WERI-Rb-1 (cell line): ENCODE measurements at regions not wholly inside any gene's neighbourhood (a gene's known extent, or its start where the extent isn't known, plus 50 kb on each side); places are given as distances from the start of the nearest gene placed in this dataset.
"Not testable (repeated sequence)": the region's sequence is repeated elsewhere in the genome, so short reads cannot be mapped to it uniquely, and the experiment has no call there.

ENCODE experiments used
- DNase-seq: peaks from one replicate; pipeline ENCODE4 v3.0.0-alpha.2; 2020
- H3K27ac ChIP-seq: fragments of 250-450 bp; sonication (Bioruptor Pico); 2 replicates; pipeline ENCODE4 v1.5.1; 2020; ENCODE audit warnings: mild to moderate bottlenecking, moderate library complexity
- H3K27me3 ChIP-seq: fragments of 250-450 bp; sonication (Bioruptor Pico); 2 replicates; pipeline ENCODE4 v1.5.1; 2021; ENCODE audit warnings: mild to moderate bottlenecking, low read depth, moderate library complexity; ENCODE audit not compliant: insufficient read depth, severe bottlenecking
- H3K36me3 ChIP-seq: fragments of 250-450 bp; sonication (Bioruptor Pico); 2 replicates; pipeline ENCODE4 v1.5.1; 2020; ENCODE audit warnings: mild to moderate bottlenecking, moderate library complexity
- H3K4me3 ChIP-seq: 2 replicates; pipeline ENCODE4 v1.5.1; 2011; ENCODE audit warnings: low read depth, mild to moderate bottlenecking, control low read depth, low read length
- H3K9me3 ChIP-seq: fragments of 250-450 bp; sonication (Bioruptor Pico); 2 replicates; pipeline ENCODE4 v1.5.1; 2021; ENCODE audit warnings: mild to moderate bottlenecking, moderate library complexity; ENCODE audit not compliant: severe bottlenecking
- TF ChIP-seq, protein P1 (sequence below): IDR thresholded peaks from 2 replicates; pipeline ENCODE4 v1.5.1; 2011; ENCODE audit warnings: low read depth, mild to moderate bottlenecking, control low read depth, inconsistent platforms, low read length

DNA sequence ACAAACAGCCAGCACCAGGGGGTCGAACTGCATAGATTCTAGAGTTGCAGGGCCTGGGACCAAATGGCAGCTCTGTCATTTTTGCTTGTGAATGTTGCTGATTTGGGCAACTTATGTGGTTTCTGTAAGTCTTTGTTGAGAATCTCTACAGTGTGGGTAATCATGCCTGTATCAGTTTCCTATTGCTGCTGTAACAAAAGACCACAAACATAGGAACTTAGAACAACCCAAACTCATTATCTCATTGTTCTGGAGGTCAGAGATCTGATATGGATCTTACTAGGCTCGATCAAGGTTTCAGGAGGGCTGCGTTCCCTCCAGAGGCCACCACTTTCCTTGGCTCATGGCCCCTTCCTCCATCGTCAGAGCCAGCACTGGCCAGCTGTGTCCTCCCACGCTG is 86.8 kb upstream of the SH3BP4 start:
- DNase-seq: no peak
- H3K27ac ChIP-seq: no peak overlapping the region
- no peaks in the 10 kb centered on the region for H3K36me3 ChIP-seq
- TF ChIP-seq, protein P1, sequence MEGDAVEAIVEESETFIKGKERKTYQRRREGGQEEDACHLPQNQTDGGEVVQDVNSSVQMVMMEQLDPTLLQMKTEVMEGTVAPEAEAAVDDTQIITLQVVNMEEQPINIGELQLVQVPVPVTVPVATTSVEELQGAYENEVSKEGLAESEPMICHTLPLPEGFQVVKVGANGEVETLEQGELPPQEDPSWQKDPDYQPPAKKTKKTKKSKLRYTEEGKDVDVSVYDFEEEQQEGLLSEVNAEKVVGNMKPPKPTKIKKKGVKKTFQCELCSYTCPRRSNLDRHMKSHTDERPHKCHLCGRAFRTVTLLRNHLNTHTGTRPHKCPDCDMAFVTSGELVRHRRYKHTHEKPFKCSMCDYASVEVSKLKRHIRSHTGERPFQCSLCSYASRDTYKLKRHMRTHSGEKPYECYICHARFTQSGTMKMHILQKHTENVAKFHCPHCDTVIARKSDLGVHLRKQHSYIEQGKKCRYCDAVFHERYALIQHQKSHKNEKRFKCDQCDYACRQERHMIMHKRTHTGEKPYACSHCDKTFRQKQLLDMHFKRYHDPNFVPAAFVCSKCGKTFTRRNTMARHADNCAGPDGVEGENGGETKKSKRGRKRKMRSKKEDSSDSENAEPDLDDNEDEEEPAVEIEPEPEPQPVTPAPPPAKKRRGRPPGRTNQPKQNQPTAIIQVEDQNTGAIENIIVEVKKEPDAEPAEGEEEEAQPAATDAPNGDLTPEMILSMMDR: no peak
- peaks cover 2% of the 10 kb centered on the region for H3K9me3 ChIP-seq
- no peak overlapping the region for H3K4me3 ChIP-seq
- H3K27me3 ChIP-seq: no peaks in the 10 kb centered on the region

DNA sequence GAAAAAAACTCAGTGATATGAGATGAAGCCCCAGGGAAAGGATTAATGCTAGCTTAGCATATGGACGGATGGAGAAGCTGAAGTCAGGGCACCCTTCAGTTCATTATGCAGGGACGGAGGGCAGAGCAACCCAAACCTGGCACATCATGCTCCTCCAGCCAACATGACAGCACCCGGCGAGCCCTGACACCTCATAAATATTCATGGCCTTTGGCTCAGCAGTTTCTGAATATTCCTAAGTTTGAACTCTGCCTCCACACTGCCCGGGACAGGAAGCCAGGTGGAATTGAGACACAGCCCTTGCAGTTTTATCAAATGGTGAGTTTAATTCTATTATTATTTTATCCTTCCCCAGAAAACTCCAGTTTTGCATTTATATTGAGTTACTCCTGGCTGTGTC is 87.3 kb upstream of the SH3BP4 start:
- Histone ChIP-seq H3K27me3 (no peaks in the 10 kb centered on the region), H3K27ac (no peak overlapping the region), H3K36me3 (no peaks in the 10 kb centered on the region), H3K9me3 (peaks cover 2% of the 10 kb centered on the region), H3K4me3 (no peak overlapping the region)
- no peak for DNase-seq
- TF ChIP-seq, protein P1: no peak

DNA sequence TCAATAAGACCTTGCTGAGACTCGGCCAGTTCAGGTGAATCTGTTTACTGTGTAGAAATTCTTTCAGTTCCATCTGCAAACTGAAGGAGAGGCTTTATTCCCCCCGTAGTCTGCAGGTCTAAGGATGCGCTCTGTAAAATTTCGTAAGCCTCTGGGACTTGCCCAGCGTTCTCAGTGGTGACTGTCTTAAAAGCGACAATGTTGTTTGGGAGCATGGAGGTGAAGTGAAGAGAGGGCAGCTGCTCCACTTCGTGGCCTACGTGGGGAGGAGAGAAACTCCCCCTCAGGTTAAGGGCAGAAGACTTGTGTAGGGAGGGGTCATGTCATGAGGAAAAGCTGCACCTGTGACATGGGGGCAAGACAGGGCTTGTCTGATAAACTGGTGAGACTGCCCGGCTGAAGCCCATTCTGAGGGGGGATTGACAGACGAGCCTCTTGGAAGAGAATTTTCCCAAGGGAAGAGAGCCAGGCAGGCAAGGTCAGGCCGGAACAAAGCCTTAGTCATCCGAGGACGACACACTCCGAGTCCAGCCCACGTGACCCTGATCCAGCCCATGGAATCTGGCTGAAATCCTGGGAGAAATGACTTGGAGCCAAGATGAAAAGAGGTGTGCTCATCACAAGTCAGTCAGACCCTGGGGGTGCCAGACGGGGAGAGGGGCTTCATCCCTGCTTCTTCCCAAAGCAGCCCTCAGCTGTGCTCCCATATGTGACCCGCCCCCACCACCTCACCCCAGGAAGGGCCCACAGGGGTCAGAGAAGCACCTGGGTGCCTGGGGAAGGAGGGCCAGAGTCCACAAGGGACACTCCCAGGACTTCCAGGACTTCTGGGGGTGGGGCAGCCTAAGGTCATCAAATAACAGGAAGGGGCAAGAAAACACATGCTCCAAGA is 88.5 kb upstream of the SH3BP4 start:
- DNase-seq: peak; percentile 45
- H3K27me3 ChIP-seq: no peaks in the 10 kb centered on the region
- H3K4me3 ChIP-seq: no peak overlapping the region
- peak overlapping the region; percentile 48 for H3K27ac ChIP-seq
- H3K9me3 ChIP-seq: peaks cover 2% of the 10 kb centered on the region
- H3K36me3 ChIP-seq: no peaks in the 10 kb centered on the region
- TF ChIP-seq, protein P1: no peak

DNA sequence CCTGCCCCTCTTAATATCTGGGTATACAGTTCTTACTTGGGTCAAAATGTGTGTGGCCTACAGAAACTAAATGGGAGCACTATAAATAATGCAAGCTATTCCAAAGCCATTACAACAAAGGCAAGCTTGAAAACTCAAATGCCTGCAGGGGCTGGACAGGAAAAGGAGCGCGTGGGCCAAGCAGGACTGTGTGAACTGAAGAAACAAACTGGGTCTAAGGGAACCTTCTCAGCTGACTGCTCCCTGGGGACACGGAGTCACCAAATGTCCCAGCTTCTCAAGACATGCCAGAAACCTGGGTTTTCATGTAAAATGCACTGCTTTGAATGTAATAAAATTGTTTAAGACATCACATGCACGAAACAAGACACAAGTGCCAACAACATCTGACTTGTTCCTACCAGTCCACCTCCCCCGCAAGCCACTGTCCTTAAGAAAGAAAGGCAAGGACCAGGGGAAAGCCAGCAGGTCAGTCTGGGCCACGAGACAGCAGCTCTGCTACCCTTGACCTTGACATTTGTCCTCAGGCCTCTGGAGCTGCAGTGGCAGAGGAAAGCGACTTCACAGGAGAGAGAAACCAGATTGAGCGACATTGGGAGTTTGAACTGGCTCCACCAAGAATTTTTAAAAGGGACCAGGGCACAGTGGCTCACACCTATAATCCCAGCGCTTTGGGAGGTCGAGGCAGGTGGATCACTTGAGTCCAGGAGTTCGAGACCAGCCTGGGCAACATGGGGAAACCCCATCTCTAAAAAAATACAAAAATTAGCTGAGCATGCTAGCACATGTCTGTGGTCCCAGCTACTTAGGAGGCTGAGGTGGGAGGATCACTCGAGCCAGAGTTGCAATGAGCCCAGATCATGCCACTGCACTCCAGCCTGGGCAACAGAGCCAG is 89.7 kb upstream of the SH3BP4 start:
- Histone ChIP-seq H3K36me3 (no peaks in the 10 kb centered on the region), H3K9me3 (peaks cover 2% of the 10 kb centered on the region), H3K4me3 (no peak overlapping the region), H3K27me3 (no peaks in the 10 kb centered on the region), H3K27ac (no peak overlapping the region)
- TF ChIP-seq, protein P1: no peak
- no peak for DNase-seq

DNA sequence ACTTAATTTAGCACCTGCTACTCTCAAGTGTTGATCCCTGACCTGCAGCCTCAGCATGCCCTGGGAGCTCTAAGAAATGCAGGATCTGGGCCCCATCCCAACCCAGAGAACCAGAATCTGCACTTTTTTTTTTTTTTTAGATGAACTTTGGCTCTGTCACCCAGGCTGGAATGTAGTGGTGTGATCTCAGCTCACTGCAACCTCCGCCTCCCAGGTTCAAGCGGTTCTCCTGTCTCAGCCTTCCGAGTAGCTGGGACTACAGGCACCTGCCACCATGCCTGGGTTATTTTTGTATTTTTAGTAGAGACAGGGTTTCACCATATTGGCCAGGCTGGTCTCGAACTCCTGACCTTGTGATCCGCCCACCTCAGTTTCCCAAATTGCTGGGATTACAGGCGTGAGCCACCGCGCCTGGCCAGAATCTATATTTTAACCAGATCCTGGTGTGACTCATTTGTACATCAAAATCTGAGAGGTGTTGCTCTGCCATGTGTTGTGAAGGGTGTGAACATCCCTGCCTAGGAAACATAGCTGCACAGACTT is 92.4 kb upstream of the SH3BP4 start:
- not testable (repeated sequence) for H3K27ac ChIP-seq, H3K36me3 ChIP-seq, H3K4me3 ChIP-seq, DNase-seq, H3K27me3 ChIP-seq, H3K9me3 ChIP-seq
